ENCODE measurements at regions not wholly inside any gene's neighbourhood (a gene's known extent, or its start where the extent isn't known, plus 50 kb on each side); places are given as distances from the start of the nearest gene placed in this dataset.

DNA sequence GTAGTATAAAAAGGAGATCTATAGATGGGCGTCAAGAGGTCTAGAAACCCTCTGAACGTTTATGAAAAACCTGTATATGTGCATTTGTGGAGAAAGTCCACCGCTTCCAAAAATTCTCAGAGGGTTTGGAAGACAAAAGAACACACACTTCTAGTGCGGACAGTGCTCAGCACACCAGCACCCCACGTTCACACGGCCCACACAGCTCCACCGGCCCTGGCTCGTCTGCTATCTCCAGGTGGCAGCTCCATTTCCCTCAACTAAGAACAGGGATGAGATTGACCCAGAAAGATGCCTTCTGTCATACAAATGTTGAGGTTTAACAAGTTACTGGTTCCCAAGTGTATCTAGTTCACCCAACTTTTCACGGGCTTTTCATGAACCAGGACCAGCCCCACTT, 255.1 kb downstream of the NR2F1-AS1 start:
- no peak for TF ChIP-seq CTCF (IDR thresholded peaks at IDR 0.05)
- TF ChIP-seq EZH2 (IDR thresholded peaks at IDR 0.05; ENCODE audit: borderline replicate concordance, insufficient read depth, low read depth, low read length, poor library complexity, severe bottlenecking): no peak

Measured in B cell (primary cell).